ENCODE measurements at regions not wholly inside any gene's neighbourhood (a gene's known extent, or its start where the extent isn't known, plus 50 kb on each side); places are given as distances from the start of the nearest gene placed in this dataset.
"Not testable (repeated sequence)": the region's sequence is repeated elsewhere in the genome, so short reads cannot be mapped to it uniquely, and the experiment has no call there.

DNA sequence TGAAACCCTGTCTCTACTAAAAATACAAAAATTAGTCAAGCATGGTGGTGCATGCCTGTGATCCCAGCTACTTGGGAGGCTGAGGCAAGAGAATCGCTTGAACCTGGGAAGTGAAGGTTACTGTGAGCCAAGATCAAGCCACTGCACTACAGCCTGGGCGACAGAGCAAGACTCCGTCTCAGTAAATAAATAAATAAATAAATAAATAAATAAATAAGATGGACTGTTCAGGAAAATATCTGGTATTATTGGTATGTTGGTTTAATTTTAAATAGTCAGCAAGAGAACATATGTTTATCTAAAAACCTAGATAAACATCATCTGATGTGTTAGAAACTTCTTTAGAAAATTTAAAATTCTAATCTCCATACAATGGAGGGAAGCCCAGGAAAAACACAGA is 431.6 kb upstream of the AKR1E2 start:
- not testable (repeated sequence) for DNase-seq

DNA sequence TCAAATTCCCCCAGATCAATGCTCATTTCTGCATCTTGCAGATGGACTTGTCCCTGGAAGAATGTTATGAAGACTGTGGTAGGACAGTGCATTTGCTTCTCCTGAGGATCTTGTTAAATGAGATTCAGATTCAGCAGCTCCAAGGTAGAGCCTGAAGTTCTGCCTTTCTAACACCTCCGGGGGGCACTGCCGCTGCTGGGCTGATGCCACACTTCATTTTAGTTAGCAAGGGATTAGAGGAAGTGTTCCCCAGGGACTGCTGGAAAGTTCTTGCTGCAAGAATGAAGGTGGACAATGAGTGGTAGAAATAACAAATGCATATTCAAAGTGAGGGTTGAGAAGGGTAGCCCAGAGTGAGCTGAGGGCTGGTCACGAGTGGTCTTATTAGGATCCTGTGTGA is 434.3 kb upstream of the AKR1E2 start:
- DNase-seq: no peak

GRCh38 chr10:4390219-4390618 is 435.8 kb upstream of the AKR1E2 start:
- no peak for DNase-seq

DNA sequence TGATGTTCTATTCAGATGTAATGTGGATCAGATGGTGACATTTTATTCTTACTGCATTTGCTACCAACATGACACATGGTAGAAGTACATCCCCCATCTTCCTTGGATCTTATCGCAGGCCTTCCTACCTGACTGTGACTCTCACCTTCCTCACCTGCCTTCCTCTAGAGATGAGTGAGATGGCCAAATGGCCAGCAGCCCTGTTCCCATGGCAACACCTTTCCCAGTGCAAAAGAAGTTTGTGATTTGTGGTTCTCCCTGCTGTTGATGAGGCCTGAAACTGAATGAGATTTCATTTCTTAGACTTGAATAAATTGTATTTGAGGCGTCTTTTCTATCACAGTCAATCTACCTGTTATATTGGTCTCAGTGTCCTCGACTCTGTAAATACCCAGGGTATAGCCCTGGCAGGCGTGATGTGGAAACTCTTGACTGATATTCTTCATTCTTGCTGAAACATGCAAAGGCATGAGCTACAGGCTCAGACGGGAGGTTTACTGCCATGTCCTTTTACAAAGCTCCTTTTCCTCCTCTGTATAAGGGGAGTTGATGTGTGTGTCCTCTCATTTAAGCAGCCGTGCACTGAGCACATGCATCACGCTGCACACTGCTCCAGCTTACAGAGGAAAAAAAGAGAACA is 440.7 kb upstream of the AKR1E2 start:
- no peak for DNase-seq

DNA sequence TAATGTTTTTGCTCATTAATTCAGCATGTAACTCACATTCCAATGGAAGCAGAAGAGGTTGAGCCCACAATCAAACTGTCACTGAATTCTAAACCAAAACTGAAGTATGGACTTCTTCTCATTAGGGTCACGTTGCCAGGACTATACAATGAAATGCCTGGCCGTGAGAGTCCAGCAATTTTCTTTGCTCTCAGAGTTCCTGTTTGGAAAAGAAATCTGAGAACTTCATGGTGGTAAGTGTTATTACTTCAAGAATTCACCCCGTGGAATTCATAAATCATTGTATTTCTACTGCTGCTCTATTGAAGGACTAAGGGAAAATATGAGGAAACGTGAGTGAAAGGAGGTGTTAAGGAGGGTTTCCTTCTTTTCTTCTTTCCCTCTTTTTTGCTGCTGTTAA is 441.8 kb upstream of the AKR1E2 start:
- peak; percentile 14 to 18 for DNase-seq

DNA sequence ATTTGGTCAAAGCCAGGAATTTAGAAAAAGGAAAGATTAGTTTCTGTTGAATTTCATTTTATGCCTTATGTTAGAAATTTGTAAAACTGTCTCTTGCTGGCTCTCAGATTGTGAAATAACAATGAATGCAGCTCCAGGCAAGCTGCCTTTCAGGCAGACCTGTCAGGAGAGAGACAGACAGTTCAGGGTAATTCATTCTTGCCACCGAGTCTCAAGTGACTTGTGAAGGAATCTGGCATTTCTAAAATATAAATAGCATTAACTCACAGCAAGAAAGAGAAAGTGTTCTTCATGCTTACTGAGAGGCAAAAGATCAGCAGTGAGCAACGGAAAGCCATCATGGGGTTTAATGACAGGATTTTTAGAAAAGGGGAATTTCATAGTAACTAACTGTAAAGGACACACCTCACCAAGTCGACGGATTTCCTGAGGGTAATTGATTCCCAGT is 442.3 kb upstream of the AKR1E2 start:
- DNase-seq: no peak

GRCh38 chr10:4382811-4383210 is 443.2 kb upstream of the AKR1E2 start:
- no peak for DNase-seq

GRCh38 chr10:4373612-4374011 is 452.4 kb upstream of the AKR1E2 start:
- DNase-seq: no peak

DNA sequence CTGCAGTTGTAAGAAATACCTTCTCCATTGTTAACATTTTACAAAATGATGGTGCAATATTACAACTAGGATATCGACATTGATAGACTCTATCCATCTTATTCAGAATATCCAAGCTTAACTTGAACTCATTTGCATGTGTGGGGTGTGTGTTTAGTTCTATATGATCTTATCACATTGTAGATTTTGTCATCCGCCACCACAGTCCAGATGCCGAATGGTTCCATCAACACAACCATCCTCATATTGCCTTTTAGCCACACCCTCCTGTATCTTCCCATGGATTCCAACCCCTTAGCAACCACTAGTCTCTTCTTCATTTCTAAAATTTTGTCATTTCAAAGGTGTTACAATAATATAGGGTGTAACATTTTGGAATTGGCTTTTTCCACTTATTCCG is 452.9 kb upstream of the AKR1E2 start:
- DNase-seq: no peak

- DNase-seq: peak in 1 of 2 donors; percentile 36
These were observed 453.4 kb upstream of the AKR1E2 start for GRCh38 chr10:4372601-4373000.

DNA sequence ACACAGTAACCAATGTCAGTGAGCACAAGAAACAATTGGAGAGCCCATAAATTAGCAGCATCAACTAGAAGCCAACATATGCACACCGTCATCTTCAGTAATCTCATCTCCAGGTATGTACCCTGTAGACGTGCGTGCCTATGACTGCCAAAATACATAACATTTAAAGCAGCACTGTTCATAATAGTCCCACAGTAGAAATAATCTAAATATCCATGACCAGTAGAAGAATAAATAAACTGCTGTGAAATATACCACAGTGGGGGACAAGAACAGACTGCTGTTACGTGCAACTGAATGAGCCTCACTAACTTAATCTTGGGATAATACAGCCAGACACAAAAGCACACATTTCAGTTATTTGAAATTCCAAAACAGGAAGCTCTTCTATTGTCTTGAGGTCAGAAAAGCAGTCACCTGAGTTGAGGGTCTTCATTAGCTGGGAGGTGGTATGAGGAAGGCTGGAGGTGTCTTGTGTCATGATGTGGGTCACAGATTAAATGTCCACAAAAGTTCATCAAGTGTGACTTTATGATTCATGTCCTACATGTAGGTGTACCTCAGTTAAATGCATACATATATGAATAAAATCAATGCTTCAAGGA is 454.2 kb upstream of the AKR1E2 start:
- DNase-seq: no peak

- DNase-seq: no peak
These were observed 455.6 kb upstream of the AKR1E2 start for GRCh38 chr10:4370376-4370775.

DNA sequence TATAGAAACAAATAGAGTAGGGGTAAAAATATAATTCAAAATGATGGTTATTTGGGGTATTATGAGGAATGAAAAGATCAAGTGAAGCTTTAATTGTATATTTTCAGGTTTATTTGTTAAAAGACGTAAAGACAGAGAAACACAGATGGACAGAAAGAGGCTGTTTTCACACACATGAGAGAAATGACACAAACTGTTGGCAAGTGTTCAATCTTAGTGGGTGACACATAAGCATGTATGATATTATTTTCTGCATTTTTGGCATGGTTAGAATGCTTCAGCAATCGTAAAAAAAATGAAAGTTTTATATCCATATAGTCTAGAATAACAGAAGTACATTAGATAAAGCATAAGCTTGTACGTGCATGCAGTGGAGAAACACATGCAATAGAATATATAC is 464.4 kb upstream of the AKR1E2 start:
- no peak for DNase-seq

GRCh38 chr10:4359003-4359402 is 467.0 kb upstream of the AKR1E2 start:
- DNase-seq: no peak

DNA sequence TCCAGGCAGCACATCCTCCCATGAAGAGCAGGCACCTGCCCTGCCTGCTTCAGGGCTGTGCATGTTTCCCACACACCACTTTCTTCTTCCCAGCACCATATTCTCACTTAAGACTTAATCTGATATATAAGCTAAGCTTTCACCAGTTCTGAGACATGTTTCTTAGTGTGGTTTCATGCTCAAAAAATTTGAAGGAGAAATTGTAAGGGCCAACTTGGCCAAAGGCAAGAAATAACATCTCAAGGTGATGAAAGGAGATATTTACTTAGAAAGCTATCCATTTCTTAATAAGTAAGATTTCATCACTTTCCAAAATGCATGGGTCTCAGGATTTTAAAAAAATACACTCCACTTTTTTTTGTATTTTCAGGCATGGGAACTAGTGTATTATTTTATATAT is 468.1 kb upstream of the AKR1E2 start:
- DNase-seq: no peak

GRCh38 chr10:4355350-4355749 is 470.7 kb upstream of the AKR1E2 start:
- DNase-seq: no peak

GRCh38 chr10:4354382-4354812 is 471.6 kb upstream of the AKR1E2 start:
- no peak for DNase-seq

DNA sequence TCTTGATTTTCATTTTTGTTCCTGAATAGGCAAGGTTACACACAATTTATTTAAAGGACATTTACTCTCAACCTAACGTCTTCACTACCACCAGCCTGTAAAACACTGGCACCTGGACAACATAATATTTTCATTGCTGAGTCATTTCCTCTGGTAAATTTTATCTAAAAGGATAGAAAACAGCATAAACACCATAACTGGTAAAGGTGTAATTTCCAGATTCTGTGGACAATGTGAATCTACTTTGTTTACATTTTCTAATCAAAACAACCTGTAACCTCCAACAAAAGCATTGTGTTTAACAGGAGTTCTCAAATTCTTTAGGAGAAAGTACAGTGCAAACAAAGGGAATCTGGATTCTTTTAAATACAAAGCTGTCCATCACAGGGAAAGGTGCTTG is 472.0 kb upstream of the AKR1E2 start:
- no peak for DNase-seq

DNA sequence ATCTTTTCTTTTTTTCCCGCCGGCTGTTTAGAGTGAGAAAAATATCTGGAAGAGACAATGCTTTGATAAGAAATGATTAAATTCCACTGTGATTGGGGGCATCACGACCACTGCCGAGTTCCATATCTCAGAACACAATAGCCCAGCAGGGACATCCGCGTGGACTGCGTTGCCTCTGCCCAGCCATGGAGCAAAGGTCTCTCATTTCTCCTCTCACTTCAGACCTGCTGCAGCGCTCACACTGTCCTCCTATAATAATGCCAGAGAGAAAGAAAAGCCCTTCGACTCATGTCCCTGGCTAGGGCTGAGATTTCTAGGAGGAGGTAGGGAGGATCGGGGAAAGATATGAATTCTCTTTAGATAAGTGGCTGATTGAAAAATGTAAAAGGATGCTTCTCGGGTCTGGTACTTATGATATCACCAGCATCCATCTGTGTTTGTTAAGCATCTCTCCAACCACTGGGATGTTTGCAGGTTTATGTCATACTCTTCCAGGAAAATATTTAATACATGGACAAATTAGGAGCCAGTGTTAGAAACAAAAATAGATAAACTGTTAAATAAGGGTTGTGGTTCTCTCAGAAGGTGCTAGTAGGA is 472.9 kb upstream of the AKR1E2 start:
- DNase-seq: no peak

DNA sequence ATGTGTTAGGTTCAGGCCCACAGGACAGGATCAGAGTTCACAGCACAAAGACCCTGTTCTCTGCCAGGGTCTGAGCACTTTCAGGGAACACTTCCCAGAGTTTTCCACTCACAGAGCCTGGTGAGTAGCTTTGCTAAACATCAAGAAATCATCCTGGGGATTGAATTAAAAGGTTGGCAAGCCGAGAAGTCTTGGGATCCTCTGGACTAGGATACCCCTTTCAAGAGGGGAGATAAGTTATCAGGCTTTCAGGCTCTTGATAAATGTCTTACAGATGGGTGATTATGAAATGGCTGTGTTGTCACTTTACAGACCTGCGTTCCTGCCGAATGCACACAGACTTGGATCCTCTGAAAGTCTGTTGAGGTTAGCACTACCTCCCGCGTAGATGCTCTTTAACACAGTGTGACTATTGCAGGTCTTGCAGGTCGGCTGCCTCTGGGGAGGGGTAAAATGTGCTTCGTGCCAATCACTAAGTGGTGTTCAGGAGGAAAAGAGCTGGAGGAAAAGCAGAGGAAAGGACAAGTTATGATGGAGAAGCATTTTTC is 473.5 kb upstream of the AKR1E2 start:
- no peak for DNase-seq

- no peak for DNase-seq
These were observed 474.1 kb upstream of the AKR1E2 start for GRCh38 chr10:4351723-4352413.

GRCh38 chr10:4347397-4347796 is 478.6 kb upstream of the AKR1E2 start:
- no peak for DNase-seq

Measured in right lung (tissue), 2 donors.